PC-9 (cell line): ENCODE measurements at regions not wholly inside any gene's neighbourhood (a gene's known extent, or its start where the extent isn't known, plus 50 kb on each side); places are given as distances from the start of the nearest gene placed in this dataset.

Source experiments
- CTCF ChIP-seq: fragments of 200-600 bp; sonication (generic); conservative IDR thresholded peaks from 2 replicates; pipeline ENCODE4 v1.6.1; 2017; ENCODE audit warnings: mixed run types, antibody characterized with exemption, mild to moderate bottlenecking, moderate library complexity
- EZH2 ChIP-seq: fragments of 200-600 bp; sonication (generic); IDR thresholded peaks from 2 replicates; pipeline ENCODE4 v1.8.0; 2017; ENCODE audit warnings: antibody characterized with exemption, low read depth

- TF ChIP-seq CTCF = no peak
- TF ChIP-seq EZH2 = no peak
Measured at GRCh38 chr12:111029732-111030131, 109.4 kb upstream of the MYL2 start.
